Renal pelvis (tissue), 1 donor: ENCODE measurements at regions not wholly inside any gene's neighbourhood (a gene's known extent, or its start where the extent isn't known, plus 50 kb on each side); places are given as distances from the start of the nearest gene placed in this dataset.

Source experiments
- DNase-seq: peaks from one replicate; pipeline ENCODE4 v3.0.0-alpha.2; 2013

DNA sequence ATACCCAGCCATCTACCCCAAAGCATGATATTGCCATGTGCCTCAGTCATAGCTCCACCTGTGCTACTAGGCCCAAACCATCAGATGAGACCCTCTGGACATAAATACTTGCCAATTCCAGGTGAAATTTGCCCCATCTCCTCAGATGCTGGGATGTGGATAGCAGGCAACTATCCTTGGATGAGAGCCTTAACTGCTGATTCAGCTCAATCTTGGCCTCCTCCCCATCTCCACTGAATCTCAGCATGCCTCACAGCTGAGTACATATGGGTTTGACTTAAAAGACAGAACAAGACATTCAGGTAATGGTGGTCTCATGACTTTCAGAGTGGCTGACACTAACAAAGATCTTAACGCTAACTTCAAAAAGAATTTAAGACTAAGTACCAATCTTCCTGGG is 50.8 kb upstream of the KLHL13 start:
- no peak for DNase-seq

DNA sequence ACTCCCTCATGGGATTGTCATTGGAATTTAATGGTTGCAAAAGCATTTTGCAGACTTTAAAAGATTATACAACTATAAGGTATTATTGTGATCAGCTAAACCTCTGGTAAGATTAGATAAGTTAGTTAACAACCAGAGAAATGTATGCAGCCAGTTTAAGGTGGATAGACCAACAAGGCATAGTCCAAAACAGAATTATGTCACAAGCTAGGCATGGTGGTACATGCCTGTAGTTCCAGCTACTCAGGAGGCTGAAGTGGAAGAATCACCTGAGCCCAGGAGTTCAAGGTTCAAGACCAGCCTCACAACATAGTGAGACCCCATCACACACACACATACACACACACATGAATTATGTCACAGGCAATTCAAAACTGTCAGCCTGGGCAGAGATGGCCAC is 54.7 kb upstream of the KLHL13 start:
- no peak for DNase-seq

DNA sequence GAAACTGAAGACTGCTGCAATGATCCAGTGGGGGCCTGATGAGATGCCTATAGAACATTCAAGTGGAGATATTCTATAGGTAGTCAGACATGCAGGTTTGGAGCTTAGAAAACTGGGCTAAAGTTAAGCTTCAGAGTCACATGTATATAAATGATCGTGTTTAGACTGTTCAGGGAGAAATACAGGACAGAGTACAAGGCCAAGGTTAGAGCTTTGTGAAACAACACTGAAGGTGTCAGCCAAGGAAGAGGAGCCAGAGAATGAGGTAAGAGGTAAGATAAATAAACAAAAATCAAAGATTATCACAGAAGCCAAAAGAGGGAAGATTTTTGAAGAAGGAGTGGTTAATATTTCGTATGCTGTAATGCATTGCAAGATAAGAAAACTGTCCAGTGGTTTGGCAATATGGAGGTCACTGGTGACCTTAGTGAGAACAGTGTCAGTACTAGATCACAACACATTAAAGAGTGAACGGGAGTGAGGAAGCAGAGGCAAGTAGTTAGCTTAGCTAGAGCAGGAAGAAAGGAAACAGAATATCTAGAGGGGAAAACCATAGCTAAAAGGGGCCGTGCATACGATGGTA is 58.0 kb upstream of the KLHL13 start:
- DNase-seq, result no peak

DNA sequence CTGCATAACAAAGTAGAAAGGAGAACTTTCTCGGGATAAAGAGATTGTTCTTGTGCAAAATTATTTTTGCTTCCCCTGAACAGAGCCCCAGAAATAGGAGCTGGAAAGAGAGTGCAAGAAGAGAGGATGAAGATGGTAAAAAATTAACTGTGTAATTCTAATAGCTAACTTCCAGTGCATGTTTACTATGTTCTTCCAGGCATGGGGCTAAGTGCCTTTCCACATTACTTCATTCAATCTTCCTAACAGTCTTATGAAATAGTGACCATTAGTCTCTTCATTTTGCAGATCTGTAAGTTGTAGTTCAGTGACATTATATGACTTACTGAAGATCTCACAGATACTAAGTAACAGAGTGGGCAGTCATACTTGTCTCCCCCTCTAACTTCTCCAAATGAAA is 61.1 kb upstream of the KLHL13 start:
- no peak for DNase-seq

DNA sequence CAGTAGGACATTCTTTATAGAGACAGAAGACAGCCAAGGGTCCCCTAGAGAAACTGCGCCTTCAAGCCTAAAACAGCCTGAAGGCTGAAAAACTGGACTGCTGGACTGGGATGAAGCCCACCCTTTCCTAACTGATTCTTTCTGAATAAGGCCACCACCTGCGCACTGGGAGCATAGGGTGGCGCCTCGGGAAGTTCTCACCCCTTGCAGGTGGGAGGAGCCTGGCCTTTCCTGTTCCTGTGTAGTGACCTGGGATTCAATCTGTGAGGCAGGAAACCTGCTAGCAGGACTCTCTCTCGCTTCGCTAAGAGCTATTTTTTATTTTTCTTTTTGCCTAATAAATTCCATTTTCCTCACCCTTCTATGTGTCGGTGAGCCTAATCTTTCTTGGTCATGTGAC is 61.8 kb upstream of the KLHL13 start:
- no peak for DNase-seq

DNA sequence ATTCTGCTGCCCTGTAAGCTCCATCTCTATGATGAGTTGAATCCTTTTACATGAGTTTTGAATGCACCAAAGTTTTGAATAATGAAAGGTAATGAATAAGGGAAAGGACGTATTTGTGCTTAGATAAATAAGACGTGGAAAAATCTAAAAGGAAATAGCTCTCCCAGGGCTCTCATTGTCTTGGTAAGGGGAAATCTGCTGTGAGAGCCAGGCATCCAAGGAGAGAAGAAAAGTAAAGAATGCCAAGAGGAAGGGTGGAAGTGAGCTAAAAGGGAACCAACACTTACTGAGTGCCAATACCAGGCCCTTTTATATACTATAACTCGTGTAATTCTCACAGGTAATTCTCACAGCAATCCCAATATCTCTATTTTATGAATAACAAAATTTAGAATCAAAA is 62.6 kb upstream of the KLHL13 start:
- no peak for DNase-seq

DNA sequence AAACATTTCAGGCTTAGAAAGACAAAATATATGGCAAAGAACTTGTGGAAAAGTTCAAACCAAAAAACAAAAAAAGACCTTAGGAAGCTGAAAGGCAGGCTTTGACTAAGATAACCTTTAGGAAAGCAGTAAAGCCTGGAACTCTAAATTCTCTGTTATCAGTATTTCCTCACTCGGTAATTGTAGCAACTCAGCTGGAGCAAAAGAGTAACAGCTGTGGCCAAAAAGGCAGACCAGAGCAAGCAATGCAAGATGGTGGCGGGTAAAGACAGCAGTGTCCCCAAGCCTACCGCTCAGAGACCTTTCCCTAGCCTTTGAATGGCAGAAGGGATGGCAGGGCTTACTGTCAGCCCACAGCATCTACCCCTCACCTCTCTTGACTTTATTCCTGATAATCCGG is 63.1 kb upstream of the KLHL13 start:
- DNase-seq, result no peak

DNA sequence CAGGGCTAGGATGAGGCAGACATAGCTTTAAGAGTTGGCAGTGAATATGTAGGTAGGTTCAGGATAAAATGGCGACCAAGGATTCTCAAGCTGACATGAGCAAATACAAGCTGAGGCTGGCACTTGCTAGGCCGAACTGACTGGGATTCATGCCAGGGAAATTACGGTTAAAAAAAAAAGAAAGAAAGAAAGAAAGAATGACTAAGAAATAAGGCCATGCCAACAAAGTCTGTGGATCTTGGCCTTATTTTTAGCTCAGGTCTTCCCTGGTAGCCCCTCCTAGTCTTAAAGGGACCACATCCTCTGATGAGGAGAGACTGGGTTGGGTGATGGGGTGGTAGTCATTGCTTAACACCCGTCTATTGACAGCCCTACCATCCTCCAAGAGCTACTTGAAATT is 64.4 kb upstream of the KLHL13 start:
- no peak for DNase-seq

DNA sequence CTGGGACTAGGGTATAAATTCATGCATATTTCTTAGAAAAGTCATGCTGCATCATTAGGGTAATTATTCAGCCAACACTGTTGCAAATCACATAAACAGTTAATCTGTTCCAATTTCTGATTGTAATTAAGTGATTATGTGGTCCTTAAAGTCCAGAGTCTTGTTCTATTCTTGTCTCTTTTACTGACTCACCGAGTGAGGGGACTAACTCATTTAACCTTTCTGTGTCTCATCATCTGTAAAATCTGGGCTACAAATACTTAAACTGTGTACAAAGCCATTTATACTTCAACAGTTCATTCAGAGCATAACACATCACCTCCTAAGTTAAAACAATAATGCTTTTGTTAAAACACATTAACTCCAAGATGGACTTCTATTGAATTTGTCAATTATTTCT is 65.4 kb upstream of the KLHL13 start:
- DNase-seq, result no peak

DNA sequence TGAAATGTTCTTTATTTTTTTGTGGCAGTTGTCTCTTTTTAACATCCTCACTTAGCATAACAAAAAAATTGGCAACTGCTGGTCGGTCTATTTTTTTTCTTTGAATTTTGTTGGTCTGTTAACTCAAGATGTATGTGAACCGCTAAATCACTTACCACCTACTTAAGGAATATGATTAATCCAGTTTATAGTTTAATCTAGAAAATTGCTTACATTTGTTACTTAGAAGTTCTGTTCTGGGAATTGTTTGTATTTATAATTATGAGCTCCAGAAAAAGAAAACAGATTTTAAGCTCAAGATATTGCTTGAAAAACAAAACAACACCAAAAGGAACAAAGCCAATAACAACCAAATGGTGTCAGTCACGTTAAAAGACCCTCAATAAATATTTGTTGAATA is 66.1 kb upstream of the KLHL13 start:
- peak; percentile 11 for DNase-seq

DNA sequence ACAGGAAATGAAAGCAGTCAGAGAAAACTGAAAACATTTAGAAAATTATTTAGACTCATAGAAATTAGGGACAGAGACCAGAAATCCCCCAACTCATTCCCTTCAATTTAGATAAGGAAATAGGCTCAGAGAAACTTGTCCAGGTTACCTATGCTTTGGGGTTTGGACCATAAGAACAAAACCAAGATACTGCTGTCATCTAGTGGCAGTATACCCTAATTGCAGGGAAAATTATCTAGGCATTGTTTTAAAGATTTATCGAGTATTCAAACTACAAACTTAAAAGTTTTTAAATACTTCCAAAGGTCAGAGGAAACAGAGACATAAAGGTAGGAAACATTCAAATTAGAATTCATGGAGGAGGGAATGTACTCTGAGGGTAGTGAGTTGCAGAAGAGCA is 67.0 kb upstream of the KLHL13 start:
- no peak for DNase-seq

DNA sequence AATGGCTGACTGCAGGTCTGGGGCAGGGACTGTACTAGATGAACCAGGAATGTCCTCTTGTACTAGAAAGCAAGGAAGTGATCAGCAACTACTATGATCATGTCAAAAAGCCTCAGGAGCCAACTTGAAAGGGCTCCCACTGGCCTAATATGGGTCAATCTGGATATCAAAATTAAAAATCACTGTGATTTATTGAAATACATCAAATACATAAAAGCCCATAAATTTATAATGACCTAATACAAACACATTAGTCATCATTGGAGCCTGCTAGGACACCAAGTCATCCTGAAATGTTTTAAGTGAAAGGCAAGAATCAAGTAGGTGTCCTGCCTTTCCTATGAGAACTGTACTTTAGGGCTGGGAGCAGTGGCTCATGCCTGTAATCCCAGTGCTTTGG is 70.5 kb upstream of the KLHL13 start:
- DNase-seq, result no peak

DNA sequence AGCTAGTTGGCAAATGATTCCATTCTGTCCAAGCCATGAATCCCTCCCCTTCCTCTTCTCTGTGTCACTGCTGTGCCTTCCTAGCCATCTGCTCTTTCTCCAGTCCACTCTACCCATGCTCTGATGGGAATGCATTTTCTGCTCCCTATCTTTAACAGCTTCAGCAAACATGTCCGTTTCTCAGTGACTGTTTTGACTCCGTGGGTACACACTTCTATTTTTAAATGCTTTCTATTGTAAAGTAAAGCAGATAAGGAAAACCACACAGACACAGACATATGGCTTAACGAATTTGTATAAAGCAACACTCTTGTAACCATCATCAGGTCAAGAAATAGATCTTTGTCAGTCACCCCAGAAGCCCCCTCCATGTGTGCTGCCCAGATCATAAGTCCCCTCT is 72.4 kb upstream of the KLHL13 start:
- DNase-seq, result no peak

DNA sequence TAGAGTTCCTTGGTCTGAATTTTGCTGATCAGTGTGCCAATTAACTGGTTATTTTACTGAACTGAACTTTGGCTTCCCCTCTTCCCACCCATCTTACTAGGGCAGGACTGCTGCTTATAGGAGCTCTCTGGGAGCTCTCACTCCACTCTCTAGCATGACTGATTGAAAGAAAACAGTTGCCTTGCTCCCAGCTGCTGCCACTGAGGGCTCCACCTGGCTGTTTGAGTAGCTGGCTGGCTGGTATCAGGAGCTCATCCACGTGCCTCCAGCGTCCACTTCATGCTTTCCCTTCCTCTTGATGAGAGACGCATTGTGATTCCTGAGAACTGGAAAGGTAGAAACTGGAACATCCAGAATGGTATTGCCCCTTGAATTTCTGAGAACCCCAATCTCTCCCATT is 73.0 kb upstream of the KLHL13 start:
- DNase-seq, result no peak

DNA sequence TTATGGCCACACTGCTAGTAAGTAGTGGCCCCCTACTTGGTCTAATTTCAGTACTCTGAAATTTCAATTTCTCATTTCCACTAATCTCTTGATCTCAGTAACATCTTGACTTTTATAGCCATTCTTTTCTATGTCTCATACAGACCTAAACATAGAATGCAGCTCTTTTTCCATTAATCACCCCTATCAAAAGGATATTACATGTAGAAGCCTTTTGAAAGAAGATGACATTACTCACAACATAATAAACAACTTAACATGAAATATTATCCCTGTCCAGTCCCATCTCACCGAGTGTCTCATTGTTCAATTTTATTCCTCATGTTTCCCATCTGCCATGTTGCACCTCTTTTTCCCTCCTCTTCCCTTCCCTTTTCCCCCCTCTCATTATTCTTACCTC is 81.1 kb upstream of the KLHL13 start:
- DNase-seq, result no peak

DNA sequence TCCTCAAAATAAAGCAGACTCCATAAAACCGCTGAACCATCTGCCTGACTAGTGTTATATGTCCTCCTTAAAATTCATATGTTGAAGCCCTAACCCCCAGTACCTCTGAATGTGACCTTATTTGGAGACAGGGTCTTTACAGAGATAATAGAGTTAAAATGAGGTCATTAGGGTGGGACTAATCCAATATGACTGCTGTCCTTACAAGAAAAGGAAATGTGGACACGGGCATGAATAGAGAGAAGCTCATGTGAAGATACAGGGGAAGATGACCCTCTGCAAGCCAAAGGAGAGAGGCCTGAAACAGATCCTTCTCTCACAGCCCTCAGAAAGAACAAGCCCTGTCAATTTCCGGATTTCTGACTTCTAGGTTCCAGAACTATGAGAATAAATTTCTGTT is 82.0 kb upstream of the KLHL13 start:
- no peak for DNase-seq

DNA sequence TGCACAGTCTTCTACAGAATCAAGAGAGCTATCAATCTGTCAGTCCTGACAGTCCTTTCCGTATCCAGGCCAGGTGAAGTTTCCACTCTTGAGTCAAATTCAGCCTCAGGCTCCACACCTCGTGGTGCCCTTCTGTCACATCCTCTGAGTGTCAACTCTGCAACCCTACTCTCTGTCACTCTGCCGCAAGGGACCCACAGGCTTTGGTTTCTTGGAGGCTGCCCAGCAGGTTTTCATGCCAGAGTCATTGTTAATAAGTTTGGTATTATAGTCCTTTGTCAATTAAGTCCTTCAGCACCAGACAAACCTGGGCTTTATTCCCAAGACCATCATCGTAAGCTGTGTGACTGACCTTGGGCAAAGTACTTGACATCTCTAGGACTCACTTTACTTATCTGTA is 83.4 kb upstream of the KLHL13 start:
- no peak for DNase-seq

DNA sequence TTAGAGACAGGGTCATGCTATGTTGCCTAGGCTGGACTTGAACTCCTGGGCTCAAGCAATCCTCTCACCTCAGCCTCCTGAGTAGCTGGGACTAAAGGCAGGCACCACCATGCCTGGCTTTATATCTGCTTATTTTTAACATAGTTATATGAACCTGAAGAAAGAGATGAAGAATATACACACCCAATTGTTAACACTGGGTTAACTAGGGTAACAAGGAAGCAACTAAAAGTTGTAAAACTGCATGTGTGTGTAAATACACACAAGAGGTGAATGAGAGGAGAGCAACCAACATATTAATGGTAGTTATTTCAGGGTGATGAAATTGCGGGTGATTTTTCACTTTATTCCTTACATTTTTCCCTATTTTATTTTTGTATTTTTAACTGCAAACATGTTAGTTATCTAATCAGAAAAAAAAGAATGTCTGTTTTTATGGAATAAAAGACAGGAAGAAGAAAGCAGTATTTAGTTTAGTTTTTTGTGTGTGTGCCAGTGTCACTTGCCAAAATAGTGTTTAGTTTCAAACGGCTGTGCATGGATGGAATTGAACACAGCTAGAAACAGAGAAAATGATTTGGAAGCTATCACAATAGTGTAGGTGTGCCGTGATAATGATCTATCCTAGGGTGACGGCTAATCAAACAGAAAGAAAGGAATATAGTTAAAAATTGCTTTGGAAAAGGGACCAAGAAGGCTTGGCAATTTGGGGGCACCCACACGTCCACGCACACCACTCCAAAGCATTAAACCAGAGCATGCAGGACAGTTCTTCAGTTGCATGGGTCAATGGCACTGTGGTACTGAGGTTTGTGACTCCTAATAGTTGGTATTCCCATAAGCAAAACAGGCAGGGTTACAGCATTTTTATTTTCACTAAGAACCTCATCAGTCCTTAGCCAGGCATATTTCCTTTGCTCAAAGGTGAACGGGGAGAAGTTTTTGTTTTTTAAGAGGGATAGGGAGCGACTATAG is 89.1 kb upstream of the KLHL13 start:
- DNase-seq, result no peak

DNA sequence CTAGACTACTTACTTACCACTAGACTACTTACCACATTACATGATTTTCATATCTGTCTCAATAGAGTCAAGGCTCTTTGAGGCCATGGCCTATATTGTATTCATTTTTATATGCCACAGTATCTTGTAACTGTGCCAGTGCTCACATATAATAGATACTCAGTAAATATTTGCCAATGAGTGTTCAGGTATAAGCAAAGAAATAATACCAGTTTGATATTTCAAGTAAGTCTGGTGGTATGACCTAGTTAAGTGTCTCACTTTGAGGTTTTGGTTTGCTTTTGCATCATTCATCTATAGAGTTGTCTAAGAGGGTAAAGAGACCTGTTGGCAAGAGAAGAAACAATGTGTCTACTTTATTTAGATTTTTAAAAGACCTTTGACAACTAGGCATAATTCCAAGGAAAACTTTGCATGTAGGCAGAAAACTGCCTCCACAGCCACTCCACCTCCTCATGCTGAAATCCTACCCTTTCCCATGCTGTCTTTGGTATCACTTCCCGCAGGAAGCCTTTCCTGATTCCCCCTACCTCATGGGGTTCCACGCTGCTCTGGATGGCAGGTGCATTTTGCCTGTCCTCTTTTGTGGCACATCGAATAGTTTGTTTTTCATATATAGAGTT is 91.3 kb upstream of the KLHL13 start:
- no peak for DNase-seq

DNA sequence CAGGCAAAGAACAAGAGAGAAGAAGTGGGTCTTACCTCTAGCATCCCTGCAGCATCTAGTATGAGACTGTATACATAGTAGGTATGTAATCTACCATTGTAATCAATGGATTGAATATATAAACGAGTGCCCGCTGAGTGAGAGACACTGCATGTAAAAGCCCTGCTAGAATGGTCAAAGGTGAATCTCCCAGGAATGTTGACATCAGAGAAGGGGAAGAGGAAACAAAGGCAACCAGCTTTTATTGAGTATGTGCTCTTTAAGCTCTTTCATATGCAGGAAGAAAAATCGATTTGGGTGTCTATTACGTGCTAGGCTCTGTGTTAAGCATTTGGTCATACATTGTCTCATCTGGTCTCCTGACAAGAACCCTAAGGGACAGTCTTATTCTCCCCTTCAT is 91.9 kb upstream of the KLHL13 start:
- DNase-seq, result no peak

DNA sequence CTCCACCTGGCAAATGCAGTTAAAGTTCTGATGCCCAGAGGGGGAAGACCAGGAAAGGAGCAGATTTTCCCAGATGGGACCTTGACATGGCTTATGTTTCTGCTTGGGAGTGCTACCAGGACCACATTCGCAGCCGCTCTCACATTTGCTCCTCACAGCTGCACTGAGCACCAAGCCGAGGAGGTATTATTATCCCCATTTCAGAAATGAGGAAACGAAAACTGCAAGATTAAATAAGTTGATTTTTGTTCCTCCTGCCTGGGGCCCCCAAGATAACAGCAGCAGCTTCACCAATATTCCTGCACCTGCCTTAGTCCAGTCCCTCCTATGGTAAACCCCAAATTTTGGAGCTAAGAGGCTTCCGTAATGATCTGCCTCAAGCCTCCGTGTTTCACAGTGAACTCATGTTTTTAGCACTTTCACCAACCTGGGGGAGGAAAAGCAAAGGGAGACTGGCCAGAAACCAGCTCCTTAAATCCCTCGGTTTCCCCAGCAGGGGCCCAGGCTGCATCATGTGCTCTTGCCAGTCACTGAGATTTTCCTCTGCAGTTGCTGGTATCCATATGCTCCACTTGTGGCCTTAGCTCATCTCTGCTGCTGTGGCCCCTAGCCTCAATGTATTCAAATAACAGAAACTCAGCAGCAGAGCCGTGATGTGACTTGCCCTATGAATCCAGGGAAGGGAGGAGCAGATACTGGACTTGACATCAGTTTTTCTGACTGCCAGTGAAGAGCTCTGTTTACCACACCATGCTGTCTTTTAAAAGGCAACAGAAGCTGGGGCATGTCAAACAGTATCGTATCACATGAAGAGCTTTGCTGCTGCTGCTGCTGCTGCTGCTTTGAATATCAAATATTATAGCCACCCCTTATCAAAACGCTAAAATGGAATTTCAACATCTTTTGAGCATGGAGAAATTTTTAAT is 95.5 kb upstream of the KLHL13 start:
- no peak for DNase-seq

DNA sequence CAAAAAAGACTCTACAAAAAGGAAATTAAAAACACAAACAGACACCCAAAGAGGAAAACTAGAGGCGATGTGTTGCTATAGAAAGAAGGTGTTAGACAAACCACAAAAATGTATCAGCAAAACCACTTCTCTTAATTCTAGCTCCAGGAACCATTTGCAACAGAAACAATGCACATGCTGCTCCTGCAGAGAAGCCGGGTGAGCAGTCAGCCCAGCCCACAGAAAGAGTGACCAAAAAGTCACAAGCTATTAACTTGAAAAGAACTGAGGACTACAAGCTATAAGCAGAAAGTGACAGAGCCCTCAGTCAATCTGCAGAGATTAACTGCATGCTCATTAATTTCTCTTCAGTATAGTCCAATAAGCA is 96.2 kb upstream of the KLHL13 start:
- DNase-seq, result no peak
